Inflammatory macrophage (primary cell): ENCODE measurements at regions not wholly inside any gene's neighbourhood (a gene's known extent, or its start where the extent isn't known, plus 50 kb on each side); places are given as distances from the start of the nearest gene placed in this dataset.
"Not testable (repeated sequence)": the region's sequence is repeated elsewhere in the genome, so short reads cannot be mapped to it uniquely, and the experiment has no call there.

ENCODE experiments used
- DNase-seq, 2 donors: peaks; one replicate each; pipeline ENCODE4 v3.0.0-alpha.2; 2020 to 2022

DNA sequence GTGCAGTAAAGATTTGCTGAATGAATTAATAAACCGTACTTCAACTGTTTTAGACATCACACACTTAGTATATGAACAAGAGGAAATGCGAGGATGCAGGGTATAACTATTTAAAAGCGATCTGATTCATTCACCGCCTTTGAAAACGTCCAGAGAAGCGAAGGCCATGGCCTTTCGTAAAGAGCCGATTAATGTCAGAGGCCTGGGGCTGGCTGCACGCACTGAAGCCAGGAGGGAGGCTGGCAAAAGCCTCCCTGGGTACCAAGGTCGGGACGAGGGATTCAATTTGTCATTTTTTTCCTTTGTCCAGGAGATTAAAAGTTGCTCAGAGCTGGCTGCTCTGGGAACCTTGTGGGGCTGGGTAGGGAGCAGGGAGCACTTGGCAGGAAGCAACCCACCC lies 307.4 kb downstream of the NPHP4 start:
- DNase-seq = no peak

DNA sequence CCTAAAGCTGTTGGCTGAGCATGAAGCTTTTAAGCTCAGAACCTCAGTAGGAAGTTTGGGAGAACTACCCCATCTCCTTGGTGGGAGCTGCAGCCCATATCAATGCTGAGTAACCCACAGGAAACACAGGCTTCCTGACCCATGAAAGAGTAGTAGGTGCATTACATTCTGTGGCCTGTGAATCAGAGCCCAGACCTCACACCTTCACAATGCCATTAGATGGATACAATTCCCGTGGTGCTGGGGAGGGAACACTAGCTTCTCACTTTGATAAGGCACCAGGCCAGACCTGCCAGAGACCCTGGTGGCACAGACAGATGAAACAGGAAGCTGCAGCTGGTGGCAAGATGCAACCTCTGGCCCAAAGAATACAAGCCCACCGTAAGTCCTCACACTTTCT lies 308.8 kb downstream of the NPHP4 start:
- no peak for DNase-seq

DNA sequence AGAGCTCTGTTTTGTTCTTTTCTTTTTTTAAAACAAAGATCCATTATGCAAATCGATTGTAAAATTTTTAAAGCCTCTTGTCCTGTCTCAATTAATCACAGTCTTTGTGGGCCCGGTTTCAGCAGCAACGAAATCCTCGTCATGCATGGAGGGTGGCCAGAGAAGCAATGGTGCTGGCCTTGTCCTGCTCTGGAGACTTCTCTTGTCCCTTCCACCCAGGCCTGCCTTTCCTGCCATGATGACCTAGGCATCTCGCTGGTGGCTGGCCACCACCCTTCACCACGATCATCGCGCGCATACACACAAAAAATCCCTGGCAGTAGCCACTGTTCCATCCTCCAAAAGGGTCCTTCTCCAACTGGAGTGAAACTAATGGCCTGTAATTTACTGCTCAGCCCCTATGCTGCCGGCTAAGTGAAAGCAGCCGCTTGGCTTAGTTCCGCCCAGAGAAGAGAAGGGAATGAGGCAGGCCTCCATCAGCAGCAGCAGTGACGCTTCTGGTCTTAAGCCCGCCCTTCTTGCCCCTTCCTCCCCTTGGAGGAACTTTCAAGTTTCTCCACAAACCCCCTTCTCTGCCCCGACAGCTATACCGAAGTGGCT lies 309.5 kb downstream of the NPHP4 start:
- no peak for DNase-seq

DNA sequence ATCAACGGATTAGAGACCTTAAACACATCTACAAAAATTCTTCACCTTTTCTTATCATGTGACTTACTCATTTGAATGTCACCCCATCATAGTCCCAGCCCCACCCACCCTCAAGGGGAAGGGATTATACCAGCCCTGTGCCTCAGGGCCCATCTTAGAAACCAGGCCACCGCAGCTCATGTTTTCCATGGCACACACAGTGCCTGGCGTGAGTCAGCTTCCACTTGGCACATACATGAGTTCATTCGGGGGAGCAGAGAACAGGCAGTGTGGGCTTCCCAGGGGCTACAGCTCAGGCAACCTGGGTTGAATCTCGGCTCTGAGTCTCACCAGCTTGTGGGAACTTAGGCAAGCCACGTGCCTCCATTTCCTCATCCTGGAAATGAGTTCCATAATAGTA lies 310.6 kb downstream of the NPHP4 start:
- no peak for DNase-seq

DNA sequence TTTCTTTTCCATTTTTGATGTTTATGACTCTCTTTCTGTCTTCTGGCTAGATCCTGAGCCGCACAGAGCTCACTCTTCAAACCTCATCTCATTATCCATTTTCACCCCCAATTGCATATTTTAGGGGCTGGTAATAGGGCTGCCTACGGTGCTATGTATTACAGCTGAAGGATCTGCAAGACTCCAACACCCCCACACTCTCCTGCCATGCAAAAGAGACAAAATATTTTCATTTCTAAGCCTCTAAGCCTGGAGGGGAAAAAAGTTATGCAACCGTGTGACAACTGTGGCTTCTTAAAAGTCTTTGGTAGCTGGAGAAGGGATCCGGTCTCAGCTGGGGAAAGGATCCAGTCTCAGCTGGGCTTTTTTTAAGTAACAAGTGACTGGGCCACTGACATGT lies 311.6 kb downstream of the NPHP4 start:
- no peak for DNase-seq

DNA sequence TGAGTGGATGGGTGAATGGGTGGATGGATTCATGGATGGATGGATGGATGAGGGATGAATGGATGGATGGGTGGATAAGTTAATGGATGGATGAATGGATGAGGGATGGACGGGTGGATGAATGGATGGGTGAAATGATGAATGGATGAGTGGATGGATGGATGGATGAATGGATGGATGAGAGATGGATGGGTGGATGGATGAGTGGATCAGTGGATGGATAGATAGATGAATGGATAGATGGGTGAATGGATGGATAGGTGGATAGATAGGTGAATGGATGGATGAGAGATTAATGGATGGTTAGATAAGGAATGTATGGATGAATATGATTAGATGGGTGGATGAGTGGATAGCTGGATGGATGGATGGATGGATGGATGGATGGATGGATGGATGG lies 313.5 kb downstream of the NPHP4 start:
- no peak for DNase-seq

DNA sequence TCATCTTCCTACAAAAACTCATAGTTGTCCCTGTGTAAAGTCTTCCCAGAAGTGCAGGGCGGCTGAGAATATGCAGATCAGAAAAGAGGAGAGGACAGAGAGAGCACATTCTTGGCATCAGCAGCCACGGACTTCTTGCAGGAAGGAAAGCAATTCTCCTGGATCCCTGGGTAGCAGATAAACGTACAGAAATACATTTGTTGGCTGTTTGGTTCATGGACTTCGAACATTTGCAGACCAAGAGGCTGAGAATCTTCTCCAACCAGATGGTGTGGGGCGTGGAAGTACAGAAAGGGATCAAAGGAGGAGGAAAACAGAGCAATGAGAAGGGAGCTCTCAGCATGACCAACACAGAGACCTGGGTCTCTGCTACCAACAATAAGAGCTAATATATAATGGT lies 319.9 kb downstream of the NPHP4 start:
- DNase-seq = not testable (repeated sequence)

DNA sequence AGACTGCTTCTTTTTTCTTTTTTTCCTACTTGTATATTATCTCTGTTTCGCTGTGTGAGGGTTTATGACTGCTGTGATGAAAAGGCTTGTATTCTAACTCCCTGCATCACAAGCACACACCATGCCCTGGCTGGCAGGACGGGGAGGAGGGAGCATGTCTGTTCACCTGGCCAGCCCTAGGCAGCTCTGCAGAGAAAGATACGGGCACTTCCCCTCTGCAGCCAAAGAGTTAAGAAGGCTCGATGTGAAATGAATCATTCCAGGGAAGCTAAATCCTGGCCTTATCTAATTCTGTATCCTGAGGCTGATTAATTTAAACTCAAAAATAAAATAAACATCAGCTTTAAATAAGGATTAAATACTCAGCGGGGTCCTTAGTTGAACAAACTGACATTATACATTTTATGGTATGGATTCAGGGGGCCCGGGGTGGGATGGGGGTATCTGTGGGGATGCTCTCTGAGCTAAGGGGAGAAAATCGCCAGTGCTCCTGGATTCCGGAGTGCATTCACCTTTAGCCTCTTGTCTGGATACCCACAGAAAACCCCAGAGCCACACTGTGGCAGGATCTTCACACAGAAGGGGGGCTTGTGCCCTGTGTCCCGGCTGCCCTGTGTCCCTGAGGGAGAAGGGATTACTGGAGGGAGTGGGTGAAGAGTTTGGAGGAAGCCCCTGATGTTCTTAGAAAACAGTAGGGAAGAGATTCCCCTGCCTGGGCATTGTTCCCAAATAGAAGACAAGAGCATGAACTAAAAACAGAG lies 321.5 kb downstream of the NPHP4 start:
- DNase-seq = no peak

DNA sequence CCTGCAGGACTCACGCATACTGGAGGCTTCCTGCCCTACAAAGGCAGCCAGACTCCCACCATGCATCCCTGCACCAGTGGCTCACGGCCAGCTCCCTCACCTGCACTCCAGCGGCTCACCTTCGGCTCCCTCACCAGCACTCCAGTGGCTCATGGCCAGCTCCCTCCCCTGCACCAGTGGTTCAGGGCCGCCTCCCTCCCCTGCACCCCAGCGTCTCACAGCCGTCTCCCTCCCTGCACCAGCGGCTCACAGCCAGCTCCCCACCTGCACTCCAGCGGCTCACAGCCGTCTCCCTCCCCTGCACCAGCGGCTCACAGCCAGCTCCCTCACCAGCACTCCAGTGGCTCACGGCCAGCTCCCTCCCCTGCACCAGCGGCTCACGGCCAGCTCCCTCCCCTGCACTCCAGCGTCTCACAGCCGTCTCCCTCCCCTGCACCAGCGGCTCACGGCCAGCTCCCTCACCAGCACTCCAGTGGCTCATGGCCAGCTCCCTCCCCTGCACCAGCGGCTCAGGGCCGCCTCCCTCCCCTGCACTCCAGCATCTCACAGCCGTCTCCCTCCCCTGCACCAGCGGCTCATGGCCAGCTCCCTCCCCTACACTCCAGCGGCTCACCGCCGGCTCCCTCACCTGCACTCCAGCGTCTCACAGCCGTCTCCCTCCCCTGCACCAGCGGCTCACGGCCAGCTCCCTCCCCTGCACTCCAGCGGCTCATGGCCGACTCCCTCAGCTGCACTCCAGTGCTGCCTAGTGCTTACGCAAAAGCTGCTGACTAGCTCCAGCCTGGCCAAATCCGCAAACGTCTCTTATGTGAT lies 324.5 kb downstream of the NPHP4 start:
- no peak for DNase-seq

DNA sequence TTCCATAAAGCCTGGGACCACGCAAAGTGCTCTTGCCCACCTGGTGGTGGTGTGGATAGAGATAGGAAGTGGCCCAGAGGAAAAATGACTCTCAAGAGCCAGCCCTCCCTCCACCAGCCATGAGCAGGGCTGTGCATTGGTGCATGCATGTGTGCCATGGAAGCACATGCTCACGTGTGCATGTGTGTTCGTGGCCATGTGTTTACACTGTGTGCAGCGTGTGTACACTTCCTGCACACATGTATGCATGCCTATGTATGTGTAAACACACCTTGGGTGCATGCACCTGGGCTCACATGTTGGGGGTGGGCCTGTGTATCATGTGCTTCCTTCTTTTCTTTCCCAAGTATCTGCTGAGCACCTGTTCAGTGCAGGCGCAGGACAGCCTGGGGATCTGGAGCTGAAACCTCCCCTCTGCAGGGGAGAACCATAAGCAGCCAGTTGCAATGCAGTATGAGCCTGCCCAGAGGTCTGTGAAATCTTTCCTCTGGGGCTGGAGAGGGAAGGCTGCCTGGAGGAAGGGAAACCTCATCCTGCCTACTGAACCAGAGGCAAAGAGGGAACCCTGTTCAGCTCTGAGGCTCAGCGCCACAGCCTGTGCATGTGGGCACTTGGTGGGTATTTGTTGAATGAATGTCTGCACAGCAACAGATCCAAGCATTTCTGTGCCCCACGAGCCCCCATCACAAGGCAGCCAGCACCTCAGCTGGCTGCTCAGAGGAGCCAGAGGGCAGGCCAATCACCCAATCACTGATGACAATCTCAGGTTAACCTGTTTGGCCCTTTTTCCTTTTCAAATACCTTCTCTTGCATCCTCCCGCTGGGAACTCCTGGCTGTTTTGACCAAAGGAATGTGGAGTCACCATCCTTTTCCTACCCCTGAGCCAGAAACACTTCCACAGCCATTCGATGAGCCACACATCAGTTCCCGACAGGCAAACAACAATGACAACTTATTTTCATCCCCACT lies 327.0 kb downstream of the NPHP4 start:
- no peak for DNase-seq

DNA sequence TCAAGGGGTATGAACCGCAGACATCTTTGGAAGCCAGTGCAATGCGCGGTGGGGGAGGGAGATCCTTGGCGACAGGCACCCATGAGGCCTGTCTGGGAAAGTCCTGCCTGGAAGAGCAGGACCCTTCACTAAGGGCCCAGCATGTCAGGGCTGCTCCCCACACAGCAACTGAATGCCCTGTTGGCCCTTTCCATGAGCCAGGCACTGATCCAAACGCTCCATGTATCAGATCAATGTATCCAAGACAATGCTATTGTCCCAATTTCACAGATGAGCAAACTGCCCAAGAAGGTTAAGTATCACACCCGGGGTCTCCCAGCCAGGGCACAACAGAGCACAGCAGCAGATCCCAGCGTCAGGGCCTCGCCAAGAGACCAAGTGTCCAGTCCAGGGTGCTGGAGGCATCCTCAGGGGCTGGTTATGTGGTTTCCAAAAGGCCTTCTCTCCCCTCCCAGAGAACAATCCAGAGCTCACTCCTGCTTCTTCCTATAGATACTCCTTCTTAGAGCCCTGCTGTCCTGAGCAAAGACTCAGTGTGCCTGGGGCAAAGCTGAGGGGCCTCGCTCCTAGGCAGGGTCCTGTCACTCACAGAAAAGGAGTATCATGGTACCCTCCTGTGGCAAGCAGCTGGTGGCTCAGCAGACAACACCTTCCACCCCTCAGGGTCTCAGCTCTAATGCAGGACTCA lies 328.0 kb downstream of the NPHP4 start:
- no peak for DNase-seq

DNA sequence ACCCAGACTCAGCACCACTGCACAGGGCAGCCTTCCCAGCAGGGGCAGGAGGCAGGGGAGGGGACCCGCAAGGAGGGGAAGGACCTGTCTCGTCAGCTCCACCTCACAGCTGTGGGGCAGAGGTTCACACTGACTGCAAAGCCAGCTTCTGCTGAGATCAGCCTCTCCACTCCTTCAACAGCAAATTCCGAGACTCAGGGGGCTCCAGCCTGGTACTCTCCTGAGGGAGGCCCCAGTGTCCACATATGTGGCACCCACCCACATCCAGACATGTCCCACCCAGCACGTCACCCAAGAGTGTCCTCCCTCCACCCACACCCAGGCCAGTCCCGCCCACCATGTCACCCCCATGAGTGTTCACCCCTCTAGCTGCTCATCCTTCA lies 329.5 kb downstream of the NPHP4 start:
- DNase-seq = no peak

DNA sequence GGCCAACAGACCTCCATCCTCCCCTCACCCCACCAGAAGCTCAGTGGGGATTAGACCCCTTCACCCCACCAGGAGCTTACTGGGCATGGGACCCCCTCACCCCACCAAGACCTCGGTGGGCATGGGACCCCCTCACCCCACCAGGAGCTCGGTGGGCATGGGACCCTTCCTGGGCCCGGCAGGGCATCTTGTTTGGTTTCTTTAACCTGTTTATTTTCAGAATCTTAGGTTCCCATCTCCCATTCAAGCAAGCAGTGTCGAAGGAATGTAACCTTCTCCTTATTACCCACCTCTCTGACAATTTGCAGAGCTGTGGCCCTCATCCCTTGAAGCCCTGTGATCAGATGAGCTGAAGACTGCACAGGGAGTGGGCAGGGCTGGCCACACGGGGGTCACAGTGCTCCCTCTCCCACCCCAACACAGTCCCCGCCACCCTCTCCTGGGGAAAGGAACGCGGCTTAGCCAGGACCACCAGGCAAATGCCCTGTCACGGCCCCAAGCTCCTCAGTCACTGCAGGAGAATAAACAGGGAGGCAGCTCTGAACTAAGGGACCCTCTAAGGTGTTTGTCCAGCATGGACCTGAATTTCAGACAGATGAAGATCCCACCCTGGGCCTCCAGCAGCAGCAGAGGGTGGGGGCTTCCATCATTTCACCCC lies 330.0 kb downstream of the NPHP4 start:
- DNase-seq = no peak

DNA sequence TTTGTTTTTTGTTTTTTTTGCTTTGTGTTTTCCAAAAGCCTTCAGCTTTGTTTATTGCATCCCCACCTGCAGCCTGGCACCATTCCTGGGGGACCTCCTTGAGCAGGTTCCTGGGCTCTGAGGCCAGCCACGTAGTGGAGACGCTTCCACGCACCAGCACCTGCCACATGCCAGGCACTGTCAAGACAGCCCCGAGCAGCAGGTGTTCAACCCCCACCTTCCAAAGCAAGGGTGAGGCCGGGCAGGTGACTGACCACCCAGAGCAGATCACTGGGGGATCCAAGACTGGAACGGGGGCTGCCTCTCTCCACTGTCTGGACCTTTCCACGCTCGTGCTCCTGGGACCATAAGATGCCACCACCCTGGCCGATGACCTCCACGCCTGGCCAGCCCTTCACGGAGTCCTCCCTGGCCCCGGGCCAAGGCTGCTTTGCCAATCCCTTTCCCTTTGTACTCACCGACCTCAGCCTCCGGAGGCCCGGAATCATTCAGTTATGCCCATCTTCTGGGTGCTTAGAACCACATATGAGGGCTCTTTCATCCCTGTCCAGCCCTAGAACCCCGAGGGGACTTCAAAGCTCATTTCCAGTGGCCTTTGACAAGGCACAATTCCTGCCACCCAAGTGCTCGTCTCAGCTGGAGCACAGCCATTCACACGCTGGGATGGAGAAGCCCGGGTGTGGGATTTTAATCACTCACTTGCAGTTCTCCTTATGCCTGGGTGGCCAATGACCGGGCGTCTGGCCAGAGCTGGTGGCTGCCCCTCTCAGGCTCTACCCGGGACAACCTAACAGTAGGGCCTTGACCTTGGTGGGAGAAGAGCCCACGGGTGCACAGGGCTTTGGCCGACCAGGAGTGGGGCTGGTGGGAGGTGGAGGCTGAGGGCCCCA lies 330.8 kb downstream of the NPHP4 start:
- no peak for DNase-seq

DNA sequence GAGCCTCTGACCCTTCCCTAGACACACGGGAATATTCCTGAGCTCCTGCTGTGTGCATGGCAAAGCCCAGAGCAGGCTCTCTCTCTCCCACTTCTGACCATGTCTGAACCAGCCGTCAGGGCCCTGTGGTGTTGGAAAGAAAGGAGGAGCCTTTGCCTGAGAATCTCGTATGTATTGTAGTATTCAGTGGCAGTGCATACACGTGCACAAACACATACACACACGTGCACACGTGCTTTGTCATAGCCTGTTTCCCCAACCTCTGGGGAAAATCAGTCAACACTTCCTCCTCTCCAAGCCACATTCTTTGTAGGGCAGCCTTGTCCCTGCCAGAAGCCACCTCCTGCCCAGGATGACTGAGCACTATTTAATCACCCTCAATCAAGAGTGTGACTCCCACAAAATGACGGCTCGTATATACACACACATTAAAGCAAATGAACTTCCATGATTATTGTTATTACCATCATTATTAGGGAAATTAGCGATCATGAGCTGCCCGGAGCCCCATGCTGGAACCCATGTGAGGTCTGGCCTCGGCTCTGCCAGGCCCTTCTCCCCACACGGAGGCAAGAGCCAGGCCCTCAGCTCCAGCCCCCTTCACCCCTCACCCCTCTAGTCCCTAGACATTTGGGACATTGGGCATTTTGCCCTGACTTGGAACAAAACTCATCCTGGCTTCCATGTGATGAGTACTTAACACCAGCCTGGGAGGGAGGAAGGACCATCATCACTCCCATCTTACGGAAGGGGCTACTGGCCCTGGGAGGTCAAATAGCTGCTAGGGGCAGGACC lies 331.9 kb downstream of the NPHP4 start:
- no peak for DNase-seq

DNA sequence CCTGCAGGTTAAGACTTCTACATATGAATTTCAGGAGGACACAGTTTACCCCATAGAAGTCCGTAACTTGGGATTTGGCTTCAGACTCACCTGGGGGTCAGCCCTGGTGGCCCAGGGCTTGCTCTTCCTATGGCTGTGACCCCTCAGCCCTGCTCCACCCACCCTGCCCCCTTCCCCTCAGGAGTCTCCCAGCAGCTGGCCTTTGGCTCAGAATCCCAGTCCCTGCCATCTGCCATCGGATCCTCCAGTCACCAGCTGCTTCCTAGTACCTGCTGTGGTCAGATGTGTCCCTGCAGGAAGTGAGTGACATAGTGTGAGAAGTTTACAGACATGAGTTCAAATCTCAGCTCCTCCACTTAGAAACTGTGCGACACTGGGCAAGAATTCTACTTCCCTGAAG lies 332.6 kb downstream of the NPHP4 start:
- no peak for DNase-seq

DNA sequence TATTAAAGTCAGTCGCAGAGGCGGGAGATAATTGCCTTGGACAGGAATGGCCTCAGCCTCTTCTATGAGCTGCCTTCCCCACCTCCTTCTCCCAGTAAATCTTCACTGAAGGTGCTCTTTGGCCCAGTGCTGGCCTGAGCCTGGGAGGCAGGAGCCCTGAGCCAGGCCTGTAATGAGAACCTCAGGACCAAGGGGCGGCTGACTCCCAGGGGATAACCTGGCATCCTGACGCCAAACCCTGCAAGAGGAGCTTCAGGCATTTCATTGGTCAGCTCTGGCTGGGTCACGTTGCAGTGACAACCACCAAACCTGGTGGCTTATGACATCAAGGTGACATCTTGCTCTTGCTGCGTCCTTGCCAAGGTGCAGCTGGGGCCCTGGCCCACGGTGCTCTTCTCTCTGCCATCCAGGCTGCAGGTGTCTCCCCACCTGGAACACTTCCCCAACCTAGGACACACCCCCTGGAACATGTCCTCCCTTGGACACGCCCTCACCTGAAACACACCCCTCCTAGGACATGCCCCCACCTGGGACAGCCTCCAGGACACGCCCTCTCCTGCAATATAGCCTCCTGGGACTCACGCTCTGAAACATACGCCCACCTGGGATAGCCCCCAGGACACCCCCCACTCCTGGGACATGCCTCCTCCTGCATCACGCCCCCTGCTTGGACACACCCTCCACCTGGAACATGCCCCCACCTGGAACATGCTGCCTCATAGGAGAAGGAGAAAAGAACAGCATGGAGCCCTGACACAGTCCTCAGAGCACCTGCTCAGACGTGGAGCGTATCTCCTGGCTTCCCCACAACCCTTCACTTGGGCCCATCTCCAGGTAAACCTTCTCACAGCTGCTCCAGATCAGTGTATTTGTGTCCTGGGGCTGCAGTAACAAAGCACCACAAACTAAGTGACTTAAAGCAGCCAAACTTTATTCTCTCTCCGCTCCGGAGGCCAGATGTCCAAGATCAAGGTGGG lies 333.6 kb downstream of the NPHP4 start:
- DNase-seq = no peak
